Gastroesophageal sphincter (tissue), 4 donors: ENCODE measurements at regions not wholly inside any gene's neighbourhood (a gene's known extent, or its start where the extent isn't known, plus 50 kb on each side); places are given as distances from the start of the nearest gene placed in this dataset.
"Not testable (repeated sequence)": the region's sequence is repeated elsewhere in the genome, so short reads cannot be mapped to it uniquely, and the experiment has no call there.

Experiments used
- ATAC-seq: fragments of 150-250 bp; one replicate; pipeline ENCODE4 v1.9.1; 2016; ENCODE audit warnings: mild to moderate bottlenecking, moderate library complexity
- H3K27ac ChIP-seq, 4 donors: fragments of 200-600 bp; sonication (generic) in 3 of 4; 1 replicate in 3 of 4; 2 replicates in 1 of 4; pipeline ENCODE4 v1.5.1; 2016 to 2019
- H3K27me3 ChIP-seq: fragments of 200-600 bp; sonication (generic); one replicate; pipeline ENCODE4 v1.5.1; 2019
- H3K36me3 ChIP-seq, 2 donors: fragments of 200-600 bp; sonication (generic); one replicate each; pipeline ENCODE4 v1.5.1; 2019; ENCODE audit warnings: control low read depth in 1 of 2
- H3K4me1 ChIP-seq, 3 donors: fragments of 200-600 bp; sonication (generic); 1 replicate in 2 of 3; 2 replicates in 1 of 3; pipeline ENCODE4 v1.5.1; 2016 to 2019; ENCODE audit warnings: control low read depth in 2 of 3
- H3K4me3 ChIP-seq, 2 donors: fragments of 200-600 bp; sonication (generic); one replicate each; pipeline ENCODE4 v1.5.1; 2019; ENCODE audit warnings: mild to moderate bottlenecking in 1 of 2, moderate library complexity in 1 of 2
- H3K9me3 ChIP-seq, 3 donors: fragments of 200-600 bp; sonication (generic); one replicate each; pipeline ENCODE4 v1.5.1; 2017 to 2019; ENCODE audit warnings: control low read depth in 2 of 3
- EP300 ChIP-seq: sonication (generic); formaldehyde crosslinking; IDR thresholded peaks from one replicate; pipeline ENCODE4 v1.6.1; 2017; ENCODE audit warnings: antibody characterized with exemption, mild to moderate bottlenecking
- POLR2A ChIP-seq, 2 donors: fragments of 450-650 bp; IDR thresholded peaks; one replicate each; pipeline ENCODE4 v1.6.1; 2017; ENCODE audit warnings: antibody characterized with exemption in 2 of 2, mild to moderate bottlenecking in 2 of 2, moderate library complexity in 1 of 2
- POLR2AphosphoS5 ChIP-seq: sonication (generic); formaldehyde crosslinking; IDR thresholded peaks from one replicate; pipeline ENCODE4 v1.6.1; 2017; ENCODE audit warnings: antibody characterized with exemption
- WGBS, 2 donors: methylation state at CpG; one replicate each; pipeline ENCODE4 v1.1.5; 2018; ENCODE audit warnings: low coverage in 1 of 2; 5-methylcytosine and 5-hydroxymethylcytosine counted together
- TF ChIP-seq, protein P1 (sequence below), 4 experiments: fragments of 200-600 bp in 2 of 4; fragments of 450-650 bp in 2 of 4; sonication (generic) in 1 of 4; IDR thresholded peaks; one replicate each; pipeline ENCODE4 v1.5.1; 2017 to 2019; ENCODE audit warnings: antibody characterized with exemption in 4 of 4, mild to moderate bottlenecking in 2 of 4, moderate library complexity in 2 of 4

DNA sequence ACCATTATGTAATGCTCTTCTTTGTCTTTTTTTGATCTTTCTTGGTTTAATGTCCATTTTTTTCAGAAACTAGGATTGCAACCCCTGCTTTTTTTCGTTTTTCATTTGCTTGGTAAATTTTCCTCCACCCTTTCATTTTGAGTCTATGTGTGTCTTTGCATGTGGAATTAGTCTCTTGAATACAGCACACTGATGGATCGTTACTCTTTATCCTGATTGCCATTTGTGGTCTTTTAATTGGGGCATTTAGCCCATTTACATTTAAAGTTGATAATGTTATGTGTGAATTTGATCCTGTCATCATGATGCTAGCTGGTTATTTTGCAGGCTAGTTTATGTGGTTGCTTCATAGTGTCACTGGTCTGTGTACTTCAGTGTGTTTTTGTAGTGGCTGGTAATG lies 75.6 kb upstream of the ETV3 start:
- no peak overlapping the region for H3K4me3 ChIP-seq

DNA sequence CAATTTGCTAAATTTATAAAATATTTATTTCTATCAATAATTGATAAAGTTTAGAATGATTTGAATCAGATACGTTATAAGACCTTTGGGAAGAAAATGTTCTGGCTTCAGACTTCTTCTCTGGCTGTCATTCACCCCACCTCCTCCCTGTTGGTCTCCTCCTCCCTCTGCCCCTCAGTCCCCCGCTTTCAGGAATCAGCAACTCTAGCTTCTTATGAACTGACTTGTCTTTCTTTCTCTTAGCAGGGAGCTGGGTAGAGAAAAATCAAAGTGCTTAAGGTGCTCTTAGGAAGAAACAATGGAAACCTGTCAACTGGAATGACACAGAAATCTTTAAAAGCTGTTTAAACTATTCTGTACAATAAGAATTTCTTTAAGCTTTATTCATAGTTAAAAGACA lies 71.3 kb upstream of the ETV3 start:
- no peak for ATAC-seq
- H3K9me3 ChIP-seq = peaks cover 0 to 32% (median 0%) of the 10 kb centered on the region in 3 donors
- TF ChIP-seq POLR2A (IDR thresholded peaks at IDR 0.05) = no peak
- H3K27ac ChIP-seq = no peak overlapping the region
- peaks cover 8% of the 10 kb centered on the region for H3K27me3 ChIP-seq
- no peaks in the 10 kb centered on the region for H3K36me3 ChIP-seq
- H3K4me3 ChIP-seq = no peak overlapping the region
- no peaks in the 10 kb centered on the region for H3K4me1 ChIP-seq
- WGBS, 2 donors = 33 to 57% methylated on average over 2 of the region's 2 CpGs

More for the DNA sequence above, 75.6 kb upstream of the ETV3 start:
- 60% methylated on average over 1 to 2 of the region's 2 CpGs for WGBS, 2 donors
- TF ChIP-seq EP300 = no peak
- TF ChIP-seq POLR2A (IDR thresholded peaks at IDR 0.05) = no peak
- TF ChIP-seq, protein P1, sequence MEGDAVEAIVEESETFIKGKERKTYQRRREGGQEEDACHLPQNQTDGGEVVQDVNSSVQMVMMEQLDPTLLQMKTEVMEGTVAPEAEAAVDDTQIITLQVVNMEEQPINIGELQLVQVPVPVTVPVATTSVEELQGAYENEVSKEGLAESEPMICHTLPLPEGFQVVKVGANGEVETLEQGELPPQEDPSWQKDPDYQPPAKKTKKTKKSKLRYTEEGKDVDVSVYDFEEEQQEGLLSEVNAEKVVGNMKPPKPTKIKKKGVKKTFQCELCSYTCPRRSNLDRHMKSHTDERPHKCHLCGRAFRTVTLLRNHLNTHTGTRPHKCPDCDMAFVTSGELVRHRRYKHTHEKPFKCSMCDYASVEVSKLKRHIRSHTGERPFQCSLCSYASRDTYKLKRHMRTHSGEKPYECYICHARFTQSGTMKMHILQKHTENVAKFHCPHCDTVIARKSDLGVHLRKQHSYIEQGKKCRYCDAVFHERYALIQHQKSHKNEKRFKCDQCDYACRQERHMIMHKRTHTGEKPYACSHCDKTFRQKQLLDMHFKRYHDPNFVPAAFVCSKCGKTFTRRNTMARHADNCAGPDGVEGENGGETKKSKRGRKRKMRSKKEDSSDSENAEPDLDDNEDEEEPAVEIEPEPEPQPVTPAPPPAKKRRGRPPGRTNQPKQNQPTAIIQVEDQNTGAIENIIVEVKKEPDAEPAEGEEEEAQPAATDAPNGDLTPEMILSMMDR (IDR thresholded peaks at IDR 0.05) = no peak
- no peak for TF ChIP-seq POLR2AphosphoS5
- Histone ChIP-seq H3K27me3 (peaks cover 5% of the 10 kb centered on the region), H3K4me1 (no peaks in the 10 kb centered on the region), H3K9me3 (peaks cover 0 to 50% (median 0%) of the 10 kb centered on the region in 3 donors), H3K27ac (no peak overlapping the region), H3K36me3 (no peaks in the 10 kb centered on the region)
- ATAC-seq = no peak

DNA sequence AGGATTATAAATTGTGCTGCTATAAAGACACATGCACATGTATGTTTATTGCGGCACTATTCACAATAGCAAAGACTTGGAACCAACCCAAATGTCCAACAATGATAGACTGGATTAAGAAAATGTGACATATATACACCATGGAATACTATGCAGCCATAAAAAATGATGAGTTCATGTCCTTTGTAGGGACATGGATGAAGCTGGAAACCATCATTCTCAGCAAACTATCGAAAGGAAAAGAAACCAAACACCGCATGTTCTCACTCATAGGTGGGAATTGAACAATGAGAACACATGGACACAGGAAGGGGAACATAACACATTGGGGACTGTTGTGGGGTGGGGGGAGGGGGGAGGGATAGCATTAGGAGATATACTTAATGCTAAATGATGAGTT lies 67.8 kb upstream of the ETV3 start:
- not testable (repeated sequence) for H3K9me3 ChIP-seq, H3K36me3 ChIP-seq, ATAC-seq, H3K27ac ChIP-seq, H3K4me1 ChIP-seq, H3K4me3 ChIP-seq
- H3K27me3 ChIP-seq = peaks cover 28% of the 10 kb centered on the region
- 89% methylated on average over 1 of the region's 3 CpGs; no CpG with 5 or more reads in 1 of the 2 donors for WGBS, 2 donors

DNA sequence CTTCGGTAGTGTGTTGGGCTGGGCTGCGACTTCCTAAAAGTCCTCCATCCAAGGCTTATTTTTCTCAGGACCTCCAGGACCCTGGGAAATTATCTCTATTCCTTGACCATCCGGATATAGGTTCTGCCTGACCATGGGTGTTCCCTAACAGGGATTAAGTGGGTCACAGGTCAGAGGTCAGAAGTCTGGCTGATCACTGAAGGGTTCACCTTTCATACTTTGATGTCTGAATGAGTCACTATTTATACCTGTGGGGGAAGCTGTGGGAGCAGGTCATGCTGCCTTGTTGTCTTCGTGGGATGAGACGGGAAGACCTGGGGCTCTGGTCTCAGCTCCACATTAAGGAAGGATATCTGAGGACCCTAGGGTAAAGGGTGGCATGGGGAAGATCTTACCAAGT lies 65.0 kb upstream of the ETV3 start:
- Histone ChIP-seq H3K27me3 (peaks cover 28% of the 10 kb centered on the region), H3K27ac (no peak overlapping the region), H3K4me1 (no peaks in the 10 kb centered on the region), H3K36me3 (no peaks in the 10 kb centered on the region), H3K9me3 (no peaks in the 10 kb centered on the region), H3K4me3 (no peak overlapping the region)
- no peak for TF ChIP-seq POLR2A (IDR thresholded peaks at IDR 0.05)
- TF ChIP-seq POLR2AphosphoS5 = no peak
- no peak for TF ChIP-seq EP300
- TF ChIP-seq, protein P1 (IDR thresholded peaks at IDR 0.05) = no peak
- ATAC-seq = no peak
- WGBS, 2 donors = 77 to 92% methylated on average over 3 to 5 of the region's 5 CpGs

DNA sequence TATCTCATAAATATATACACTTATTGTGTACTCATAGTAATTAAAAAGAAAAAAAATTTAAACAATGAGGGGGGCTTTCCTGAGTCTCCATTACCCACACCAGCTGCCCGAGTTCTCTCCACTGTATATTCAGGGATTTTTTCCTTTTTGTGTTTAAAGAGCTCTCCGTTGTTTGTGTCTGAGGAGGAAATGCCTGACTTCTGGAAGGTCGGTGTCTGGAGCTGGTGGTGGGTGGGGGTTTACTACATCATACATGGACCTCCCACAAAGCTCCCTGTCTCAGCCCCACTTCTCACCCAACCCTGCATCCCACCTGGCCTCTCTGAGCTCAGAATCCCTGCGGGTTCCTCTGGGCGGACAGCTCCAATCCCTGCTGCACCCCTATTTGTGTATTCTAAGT lies 64.1 kb upstream of the ETV3 start:
- TF ChIP-seq EP300 (no peak), POLR2AphosphoS5 (no peak), POLR2A (IDR thresholded peaks at IDR 0.05) (no peak)
- TF ChIP-seq, protein P1 (IDR thresholded peaks at IDR 0.05) = no peak
- Histone ChIP-seq H3K27ac (no peak overlapping the region), H3K4me1 (no peaks in the 10 kb centered on the region), H3K9me3 (no peaks in the 10 kb centered on the region), H3K27me3 (peaks cover 28% of the 10 kb centered on the region), H3K36me3 (no peaks in the 10 kb centered on the region), H3K4me3 (no peak overlapping the region)
- WGBS, 2 donors = 10 to 21% methylated on average over 3 of the region's 5 CpGs
- no peak for ATAC-seq

DNA sequence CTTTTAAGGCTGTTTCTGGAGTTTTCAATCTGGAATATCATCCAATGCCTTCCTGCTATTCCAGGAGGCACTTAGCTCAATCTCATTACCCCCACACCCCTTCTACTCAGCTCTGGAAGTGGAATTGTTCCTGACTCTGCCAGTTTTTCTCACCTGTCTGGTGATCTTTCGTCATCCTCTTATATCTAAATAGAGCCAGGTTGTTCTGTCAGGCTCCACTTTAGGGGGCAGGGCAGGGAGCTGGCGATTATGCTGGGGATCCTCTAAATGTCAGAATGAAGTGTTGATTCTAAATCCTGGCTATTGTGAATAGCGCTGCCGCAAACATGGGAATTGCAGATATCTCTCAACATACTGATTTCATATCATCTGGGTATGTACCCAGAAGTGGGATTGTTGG lies 63.6 kb upstream of the ETV3 start:
- ATAC-seq = no peak
- Histone ChIP-seq H3K4me1 (no peaks in the 10 kb centered on the region), H3K36me3 (no peaks in the 10 kb centered on the region), H3K9me3 (no peaks in the 10 kb centered on the region), H3K27me3 (peaks cover 28% of the 10 kb centered on the region), H3K27ac (no peak overlapping the region), H3K4me3 (no peak overlapping the region)
- WGBS, 2 donors = 64 to 73% methylated on average over 3 of the region's 4 CpGs
- TF ChIP-seq EP300 (no peak), POLR2A (IDR thresholded peaks at IDR 0.05) (no peak), POLR2AphosphoS5 (no peak)
